ENCODE measurements at regions not wholly inside any gene's neighbourhood (a gene's known extent, or its start where the extent isn't known, plus 50 kb on each side); places are given as distances from the start of the nearest gene placed in this dataset.
"Not testable (repeated sequence)": the region's sequence is repeated elsewhere in the genome, so short reads cannot be mapped to it uniquely, and the experiment has no call there.

DNA sequence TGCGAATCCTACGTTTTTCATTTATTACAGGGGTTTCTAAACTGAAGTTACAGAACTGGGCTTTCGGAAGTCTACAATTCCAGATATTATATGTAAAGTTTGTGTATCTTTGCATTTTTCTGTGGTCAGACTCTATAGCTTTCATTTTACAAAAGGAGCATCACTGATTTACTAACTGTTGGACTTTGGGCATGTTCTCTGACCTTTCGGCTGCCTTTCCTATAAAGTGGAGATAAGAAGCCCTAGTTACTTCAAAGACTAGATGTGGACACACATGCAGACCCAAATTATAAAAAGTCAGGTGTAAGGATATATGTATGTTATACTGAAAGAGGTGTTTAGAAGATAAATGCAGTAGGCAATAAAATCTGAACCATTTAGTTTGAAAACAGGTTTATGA, 126.6 kb upstream of the PRKCQ start:
- no peak for DNase-seq (ENCODE audit: extremely low read depth in 1 of 2, low read depth in 1 of 2)

DNA sequence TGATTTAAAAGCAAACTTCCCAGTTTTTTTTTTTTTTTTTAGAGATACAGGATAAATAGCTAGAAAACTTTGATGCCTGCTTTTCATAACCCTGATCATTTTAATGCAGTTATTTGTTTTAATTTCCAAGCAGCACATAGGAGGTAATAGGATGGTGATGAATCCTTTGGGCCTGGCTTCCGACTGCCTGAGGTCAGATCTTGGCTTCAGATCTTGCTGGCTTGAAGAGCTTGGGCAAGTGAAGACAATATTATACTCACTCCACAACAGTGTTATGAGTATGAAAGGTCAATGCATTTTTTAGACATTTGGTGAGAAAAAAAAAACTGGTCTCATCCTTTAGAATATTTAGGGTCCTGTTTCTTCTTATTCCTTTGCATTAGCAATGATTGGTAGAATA, 124.8 kb upstream of the PRKCQ start:
- DNase-seq (ENCODE audit: extremely low read depth in 1 of 2, low read depth in 1 of 2): no peak

DNA sequence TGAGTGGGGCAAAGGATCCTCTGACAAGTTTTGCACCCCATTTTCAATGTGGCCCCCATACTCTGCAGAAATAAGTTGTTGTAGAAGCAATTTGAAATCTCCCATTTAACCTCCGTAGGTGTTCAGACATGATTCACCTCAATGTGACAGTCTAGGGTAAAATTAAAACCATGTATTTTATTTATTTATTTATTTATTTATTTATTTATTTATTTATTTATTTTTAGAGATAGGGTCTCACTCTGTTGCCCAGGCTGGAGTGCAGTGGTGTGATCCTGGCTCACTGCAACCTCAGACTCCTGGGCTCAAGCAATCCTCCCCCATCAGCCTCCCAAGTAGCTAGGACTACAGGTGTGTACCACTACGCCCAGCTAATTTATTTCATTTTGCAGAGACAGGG, 122.8 kb upstream of the PRKCQ start:
- DNase-seq (ENCODE audit: extremely low read depth in 1 of 2, low read depth in 1 of 2): not testable (repeated sequence)

DNA sequence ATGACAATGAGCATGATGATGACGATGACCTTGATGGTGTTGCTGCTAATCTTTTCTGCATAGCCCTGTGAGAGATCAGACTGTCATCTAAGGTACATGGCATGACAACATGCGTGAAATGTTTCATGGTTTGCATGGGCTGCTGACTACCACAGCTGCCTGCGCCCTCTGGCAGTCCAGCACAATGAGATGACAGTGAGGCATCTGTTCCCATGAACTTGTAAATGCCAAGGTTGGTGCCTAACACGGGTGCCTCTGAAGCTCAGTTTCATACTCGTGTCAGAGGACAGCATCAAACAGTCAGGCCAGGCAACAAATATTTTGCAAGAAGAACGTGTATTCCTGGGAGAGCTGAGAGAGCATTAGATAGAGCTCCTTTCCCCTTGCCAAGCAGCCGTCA, 122.0 kb upstream of the PRKCQ start:
- no peak for DNase-seq (ENCODE audit: extremely low read depth in 1 of 2, low read depth in 1 of 2)

DNA sequence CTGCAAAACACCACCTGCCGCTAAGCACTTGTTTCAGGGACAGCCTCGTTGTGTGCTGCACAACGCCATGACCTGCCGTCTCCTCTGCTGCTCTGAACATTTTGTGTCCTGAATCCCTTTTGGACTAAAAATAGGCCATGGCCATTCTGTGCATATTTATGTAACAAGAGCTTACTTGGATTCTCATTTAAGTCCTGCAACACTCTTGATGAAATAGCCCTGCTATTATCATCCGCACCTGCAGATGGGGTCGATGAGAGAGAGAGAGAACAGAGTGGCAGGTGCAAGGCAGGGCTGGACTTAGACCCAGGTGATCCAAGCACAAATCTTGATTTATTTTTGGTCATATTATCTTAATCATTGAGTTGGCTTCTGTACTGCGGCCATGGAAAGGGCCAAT, 121.2 kb upstream of the PRKCQ start:
- no peak for DNase-seq (ENCODE audit: extremely low read depth in 1 of 2, low read depth in 1 of 2)

DNA sequence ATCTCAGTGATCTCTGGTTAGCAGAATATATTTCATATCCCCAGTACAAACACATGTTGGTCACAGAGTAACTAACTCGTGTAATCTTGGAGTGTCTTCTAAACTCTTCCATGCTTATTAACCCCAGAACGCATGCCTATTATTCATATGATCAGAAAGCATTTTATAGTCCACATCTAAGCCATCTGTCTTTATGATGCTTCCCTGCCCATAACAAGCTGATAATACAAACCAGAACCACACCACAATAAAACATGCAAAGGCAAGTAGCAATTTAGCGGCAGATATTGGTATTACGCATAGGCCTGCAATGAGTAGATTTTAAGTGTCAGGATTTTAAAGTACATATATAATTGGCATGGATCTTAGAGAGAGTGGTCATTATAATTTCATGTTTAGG, 120.0 kb upstream of the PRKCQ start:
- no peak for DNase-seq (ENCODE audit: extremely low read depth in 1 of 2, low read depth in 1 of 2)

DNA sequence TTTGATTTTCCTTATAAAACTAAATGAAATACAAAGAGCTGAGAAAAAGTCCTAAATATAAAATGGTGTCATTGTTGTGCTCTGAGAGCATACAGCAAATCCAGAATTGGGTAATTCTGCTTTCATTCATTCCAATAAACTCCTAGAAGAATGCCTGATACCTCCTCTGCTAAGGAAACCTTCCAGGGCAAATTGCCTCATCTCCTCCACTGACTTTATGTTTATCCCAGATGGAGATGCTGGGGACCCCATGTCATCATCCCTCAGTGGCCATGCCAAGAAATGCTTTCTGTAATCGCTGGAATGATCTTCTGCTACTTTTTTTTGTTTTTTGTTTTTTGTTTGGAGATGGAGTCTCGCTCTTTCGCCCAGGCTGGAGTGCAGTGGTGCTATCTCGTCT, 119.3 kb upstream of the PRKCQ start:
- DNase-seq (ENCODE audit: extremely low read depth in 1 of 2, low read depth in 1 of 2): no peak

DNA sequence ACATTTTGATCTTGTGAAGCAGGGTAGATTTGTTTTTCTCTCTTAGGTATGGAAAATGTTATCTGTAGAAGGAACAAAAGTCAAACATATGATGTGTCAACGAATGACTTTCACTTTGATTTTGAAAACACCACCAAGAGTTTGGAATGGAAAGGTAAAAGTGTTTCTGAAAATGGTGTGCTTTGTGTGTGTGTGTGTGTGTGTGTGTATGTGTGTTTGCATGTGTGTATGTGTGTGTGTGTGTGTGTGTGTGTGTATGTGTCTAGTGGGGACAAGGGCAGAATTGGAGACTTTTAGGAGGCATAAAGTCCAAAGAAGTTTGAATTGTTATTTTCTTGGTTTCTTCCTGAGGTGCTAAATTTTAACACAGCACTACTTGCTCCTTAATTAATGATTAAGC, 115.4 kb upstream of the PRKCQ start:
- DNase-seq (ENCODE audit: extremely low read depth in 1 of 2, low read depth in 1 of 2): no peak

DNA sequence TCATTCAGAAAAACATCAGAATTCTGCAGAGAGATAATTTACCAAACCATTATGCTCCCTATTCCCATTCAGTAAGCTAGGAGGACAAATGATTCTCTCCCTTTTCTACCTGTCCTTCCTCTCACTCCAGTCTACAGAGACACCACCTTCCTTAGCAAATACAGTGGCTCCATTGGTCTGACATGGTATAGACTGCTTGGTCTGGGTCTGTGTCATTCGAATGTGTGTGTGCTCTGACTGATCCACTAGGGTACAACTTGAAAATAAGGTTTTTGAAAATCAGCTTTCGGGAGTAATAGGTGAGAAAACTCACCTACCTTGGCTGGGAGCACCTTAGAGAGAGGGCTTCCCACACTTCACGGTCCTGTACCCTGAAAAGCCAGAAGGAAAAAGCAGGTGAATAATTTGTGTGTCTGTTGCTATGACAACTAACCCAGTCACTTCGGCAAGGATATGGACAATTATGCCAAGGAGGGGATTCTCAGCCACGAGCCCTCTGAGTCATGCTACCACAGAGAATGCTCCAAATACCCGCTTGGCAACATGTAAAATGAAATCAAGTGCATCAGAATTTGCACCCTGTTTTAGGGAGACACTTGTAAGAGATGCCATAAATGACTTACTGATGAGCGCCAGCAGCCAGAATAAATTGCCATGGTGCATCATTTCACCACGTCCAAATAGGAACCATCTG, 114.5 kb upstream of the PRKCQ start:
- DNase-seq (ENCODE audit: extremely low read depth in 1 of 2, low read depth in 1 of 2): no peak

DNA sequence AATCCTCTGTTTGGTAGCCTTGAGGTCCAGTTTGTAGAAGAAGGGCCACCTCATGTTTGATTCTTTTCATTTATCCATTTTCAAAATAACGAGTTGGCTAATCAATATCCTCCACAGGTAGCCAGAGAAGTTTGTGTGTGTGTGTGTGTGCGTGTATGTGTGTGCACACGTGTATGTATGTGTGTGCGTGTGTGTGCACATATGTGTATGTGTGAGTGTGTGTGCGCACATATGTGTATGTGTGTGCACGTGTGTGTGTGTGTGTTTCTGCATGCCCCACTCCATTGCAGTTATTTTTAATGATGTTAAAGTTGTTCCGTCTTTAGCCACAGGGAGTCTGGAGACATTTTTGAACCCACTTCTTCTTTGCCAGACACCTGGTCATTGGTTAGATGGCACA, 112.8 kb upstream of the PRKCQ start:
- DNase-seq (ENCODE audit: extremely low read depth in 1 of 2, low read depth in 1 of 2): no peak

DNA sequence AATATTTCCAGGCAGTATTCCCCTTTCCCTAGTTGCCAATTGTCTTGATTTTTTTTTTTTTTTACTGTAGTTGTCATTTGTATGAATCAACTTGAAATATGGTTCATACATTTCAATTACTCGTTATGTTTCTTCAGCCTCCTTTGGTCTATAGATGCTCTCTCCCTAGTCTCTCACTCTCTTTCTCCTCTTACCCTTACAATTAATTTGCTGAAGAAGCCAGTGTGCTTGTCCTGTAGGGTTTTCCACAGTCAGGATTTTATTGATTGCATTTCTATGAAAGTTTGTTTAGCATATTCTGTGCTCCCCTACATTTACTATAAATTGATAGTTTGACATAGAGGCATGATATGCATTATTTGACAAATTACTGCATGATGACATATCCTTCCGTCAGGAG, 112.0 kb upstream of the PRKCQ start:
- no peak for DNase-seq (ENCODE audit: extremely low read depth in 1 of 2, low read depth in 1 of 2)

DNA sequence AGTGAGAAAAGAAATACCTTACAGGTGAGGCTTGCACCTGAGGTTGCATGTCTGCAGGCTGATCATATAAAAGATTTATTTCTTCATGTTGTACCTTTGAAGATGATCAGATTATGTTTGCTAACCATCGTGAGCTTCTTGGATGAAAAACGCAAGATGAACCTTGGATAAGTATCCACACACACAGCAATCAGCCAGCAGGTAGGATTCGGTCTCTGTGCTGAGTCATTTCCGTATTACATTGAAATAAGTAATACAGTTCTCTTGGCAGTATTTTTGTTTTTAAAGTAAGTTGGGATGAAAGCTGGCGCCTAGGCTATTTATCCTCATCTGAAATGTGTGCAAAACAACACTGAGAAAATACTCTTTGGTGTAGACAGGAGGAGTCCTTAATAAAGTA, 109.0 kb upstream of the PRKCQ start:
- DNase-seq (ENCODE audit: extremely low read depth in 1 of 2, low read depth in 1 of 2): no peak

DNA sequence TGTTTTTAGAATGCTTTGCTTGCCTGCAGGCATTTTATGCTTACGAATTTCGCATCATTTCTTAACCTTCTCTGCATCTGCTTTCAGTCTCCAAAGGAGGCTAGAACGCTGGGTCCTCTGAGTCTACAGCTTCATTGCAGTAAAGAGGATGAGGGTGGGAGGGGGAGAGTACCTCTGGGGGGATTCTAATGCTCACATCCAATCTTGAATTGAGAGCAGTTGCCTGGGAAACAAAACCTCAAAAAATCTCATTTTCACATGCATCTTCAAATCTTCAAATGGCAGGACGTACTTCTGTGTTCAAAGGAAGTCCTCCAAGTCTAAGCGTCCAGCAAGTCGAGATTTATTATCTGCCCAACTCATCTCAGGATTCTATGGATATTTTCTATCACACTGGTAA, 100.7 kb upstream of the PRKCQ start:
- no peak for DNase-seq (ENCODE audit: extremely low read depth in 1 of 2, low read depth in 1 of 2)

DNA sequence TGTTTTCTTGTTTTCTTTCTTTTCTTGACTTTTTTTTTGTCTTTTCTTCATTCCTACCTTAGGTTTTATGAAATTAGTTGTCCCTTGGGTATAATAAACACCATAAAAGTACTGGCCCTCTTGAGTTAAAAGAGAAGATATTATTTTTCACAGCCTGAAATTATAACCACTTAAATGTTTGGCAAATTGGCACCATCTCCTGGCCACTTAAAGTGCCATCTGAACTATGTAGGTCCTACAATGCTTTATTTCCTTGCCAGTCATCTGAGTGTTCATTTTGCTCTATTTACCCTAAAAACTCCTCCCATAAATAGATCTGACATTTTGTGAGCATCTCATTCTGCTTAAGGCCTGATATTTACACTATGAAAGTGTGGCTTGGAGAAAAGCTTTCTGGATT, 98.9 kb upstream of the PRKCQ start:
- no peak for DNase-seq (ENCODE audit: extremely low read depth in 1 of 2, low read depth in 1 of 2)

DNA sequence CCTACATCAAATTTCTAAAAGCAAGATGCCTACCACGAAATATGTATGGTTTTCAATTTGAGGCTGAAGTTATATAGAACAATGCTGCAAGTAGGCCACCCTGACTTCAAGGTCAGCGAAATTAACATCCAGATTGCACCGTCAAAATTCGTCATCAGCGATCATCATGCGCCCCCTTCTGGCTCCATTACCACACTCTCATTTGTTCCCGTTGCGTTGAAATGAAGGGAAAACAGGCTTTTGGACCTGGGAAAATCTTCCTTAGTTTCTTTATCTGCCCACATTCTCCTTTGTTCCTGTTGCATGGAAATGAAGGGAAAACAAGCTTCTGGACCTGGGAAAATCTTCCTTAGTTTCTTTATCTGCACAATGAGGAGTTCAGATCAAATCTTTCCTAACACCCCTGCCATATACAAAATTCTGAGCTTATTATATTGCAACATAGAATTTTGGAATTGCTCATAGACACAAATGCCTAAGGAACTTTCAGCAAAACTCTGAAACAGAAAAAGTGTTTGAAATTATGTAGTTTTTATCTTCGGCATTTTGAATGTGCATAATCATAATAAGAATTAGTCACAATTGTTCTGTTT, 98.2 kb upstream of the PRKCQ start:
- peak; percentile 17 to 40 for DNase-seq (ENCODE audit: extremely low read depth in 1 of 2, low read depth in 1 of 2)

DNA sequence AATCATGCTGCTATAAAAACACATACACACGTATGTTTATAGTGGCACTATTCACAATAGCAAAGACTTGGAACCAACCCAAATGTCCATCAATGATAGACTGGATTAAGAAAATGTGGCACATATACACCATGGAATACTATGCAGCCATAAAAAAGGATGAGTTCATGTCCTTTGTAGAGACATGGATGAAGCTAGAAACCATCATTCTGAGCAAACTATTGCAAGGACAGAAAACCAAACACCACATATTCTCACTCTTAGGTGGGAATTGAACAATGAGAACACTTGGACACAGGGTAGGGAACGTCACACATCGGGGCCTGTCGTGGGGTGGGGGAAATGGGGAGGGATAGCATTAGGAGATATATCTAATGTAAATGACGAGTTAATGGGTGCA, 97.1 kb upstream of the PRKCQ start:
- DNase-seq (ENCODE audit: extremely low read depth in 1 of 2, low read depth in 1 of 2): not testable (repeated sequence)

DNA sequence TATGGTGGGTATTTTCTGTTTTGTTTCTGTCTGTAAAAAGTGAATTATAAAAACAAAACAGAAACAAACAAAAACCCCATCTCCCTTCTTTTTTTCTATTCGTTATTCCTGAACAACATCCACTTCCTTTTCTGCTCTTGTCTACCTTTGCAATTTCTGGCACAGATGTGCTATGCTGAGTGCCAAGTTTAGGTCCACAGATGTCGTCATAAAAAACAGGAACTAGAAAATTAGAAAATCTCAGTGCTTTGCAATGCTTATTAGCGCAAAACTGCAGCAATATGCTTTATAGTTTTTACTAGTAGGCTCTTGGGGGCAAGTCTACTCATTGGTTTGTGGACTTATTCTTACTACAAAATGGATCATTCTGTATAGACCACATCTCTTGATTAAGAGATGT, 94.2 kb upstream of the PRKCQ start:
- no peak for DNase-seq (ENCODE audit: extremely low read depth in 1 of 2, low read depth in 1 of 2)

DNA sequence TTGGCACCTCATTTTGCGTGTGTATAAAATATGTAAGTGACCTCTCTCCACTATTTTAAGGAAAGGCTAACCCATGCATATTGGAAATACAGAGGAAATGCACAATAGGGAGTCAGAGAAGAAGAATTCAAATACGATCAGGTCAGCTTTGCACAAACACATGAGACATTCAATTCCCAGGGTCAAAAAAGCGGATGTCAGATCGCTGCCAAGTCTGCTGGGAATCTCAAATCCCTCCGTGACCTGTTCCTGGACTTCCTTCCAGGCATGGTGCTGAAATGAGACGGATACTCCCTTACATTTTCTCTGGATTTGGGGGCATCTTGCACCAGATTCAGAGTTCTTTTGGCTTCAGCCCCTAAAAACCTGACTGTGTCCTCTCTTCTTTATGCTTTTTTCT, 91.9 kb upstream of the PRKCQ start:
- no peak for DNase-seq (ENCODE audit: extremely low read depth in 1 of 2, low read depth in 1 of 2)

DNA sequence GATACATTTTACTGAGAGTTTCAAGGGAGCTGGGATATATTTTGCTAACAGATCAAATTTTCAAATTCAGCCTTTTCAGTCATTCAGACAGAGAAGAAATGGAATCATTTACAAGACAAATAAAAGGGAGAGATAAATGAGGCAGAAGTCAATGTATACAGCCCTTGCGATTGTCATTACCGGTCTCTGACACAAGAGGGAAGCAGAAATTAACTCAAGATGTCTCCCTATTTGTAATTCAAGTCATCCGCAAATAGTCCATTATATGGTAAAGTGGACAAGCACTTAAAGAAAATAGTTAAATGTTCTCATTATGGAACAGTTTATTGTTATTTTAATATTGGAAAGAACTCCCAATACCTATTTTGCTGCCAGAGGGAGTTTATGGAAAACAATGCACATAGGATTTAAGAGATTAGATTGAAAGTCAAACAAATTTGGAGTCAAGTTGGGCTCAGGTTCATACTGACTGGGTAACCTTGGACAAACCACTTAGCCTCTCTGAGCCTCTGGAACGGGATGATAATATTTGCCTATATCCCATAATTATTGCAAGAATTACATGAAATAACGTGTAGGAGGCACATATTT, 89.3 kb upstream of the PRKCQ start:
- no peak for DNase-seq (ENCODE audit: extremely low read depth in 1 of 2, low read depth in 1 of 2)

DNA sequence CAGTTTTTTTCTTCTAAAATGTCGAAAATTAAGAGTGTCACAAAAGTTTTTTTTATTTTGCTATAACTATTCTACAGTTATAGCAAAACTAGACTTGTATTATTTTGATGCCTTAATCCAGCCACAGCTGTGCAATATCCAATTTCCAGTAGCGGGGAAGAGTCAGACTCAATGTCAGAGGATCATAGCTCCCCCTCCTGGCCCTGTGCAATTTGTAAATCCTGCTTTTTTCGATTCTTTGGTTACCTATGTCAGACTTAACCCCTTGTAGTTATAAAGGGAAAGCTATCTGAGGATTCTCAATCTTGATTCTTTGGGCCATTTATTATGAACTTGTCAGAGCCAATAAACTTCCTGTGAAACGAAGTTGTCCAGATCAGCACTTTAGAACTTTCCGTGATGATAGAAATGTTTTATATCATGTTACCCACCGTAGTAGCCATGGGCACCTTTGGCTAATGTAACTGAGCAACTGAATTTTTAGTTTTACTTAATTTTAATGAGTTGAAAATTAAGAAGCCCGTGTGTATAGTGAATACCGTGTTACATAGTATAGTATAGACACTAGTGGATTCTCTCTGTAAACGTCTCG, 87.7 kb upstream of the PRKCQ start:
- no peak for DNase-seq (ENCODE audit: extremely low read depth in 1 of 2, low read depth in 1 of 2)

DNA sequence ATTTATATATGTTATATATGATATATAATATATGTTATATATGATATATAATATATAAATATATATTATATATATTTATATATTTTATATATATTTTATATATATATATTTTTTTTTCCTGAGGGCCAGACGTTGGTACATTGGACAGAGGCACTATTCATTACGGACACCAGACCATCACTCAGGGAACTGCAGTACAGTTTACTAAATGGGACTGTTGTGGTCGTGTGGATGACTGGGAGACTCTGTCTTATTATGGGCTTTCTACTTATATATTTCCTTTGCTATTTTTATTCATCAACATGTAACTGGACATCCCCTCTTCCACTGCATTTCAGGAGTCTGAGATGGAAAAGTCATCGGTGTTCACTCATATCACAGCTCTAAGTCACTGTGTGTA, 87.1 kb upstream of the PRKCQ start:
- no peak for DNase-seq (ENCODE audit: extremely low read depth in 1 of 2, low read depth in 1 of 2)

DNA sequence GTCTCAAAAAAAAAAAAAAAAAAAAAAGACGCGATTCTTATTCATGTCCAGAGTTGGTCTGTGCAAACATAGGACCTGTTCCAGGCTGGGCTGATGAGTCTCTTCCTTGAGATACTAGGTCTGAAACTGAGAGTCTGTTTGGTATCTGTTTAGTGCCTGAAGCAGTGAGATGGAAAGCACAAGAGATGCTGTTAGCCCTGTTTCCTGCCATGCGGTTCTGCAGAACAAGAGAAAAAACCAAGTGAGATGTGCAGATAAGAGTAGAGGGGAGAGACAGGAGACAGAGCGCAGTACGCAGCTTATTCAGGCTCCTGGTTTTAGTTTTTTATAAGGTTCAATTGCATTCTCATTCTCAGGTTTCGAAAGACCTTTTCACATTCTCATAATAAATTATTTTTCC, 85.8 kb upstream of the PRKCQ start:
- DNase-seq (ENCODE audit: extremely low read depth in 1 of 2, low read depth in 1 of 2): no peak

Measured in activated CD8-positive, alpha-beta memory T cell treated with anti-CD3 and anti-CD28 coated beads for 1 hour (primary cell).